ENCODE measurements at regions not wholly inside any gene's neighbourhood (a gene's known extent, or its start where the extent isn't known, plus 50 kb on each side); places are given as distances from the start of the nearest gene placed in this dataset.

DNA sequence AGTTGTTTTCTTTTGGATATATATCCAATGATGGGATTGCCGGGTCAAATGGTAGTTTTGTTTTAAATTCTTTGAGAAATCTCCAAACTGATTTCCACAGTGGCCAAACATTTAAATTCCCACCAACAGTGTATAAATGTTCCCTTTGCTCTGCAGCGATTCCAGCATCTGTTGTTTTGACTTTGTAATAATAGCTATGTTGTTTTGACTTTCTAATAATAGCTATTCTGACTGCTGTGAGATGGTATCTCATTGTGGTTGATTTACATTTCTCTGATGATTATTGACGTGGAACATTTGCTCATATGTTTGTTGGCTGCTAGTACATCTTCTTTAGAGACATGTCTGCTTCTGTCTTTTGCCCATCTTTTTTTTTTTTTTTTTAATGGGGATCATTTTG lies 332.2 kb upstream of the GBE1 start (continued):
- TF ChIP-seq JUN (IDR thresholded peaks at IDR 0.05; ENCODE audit: borderline replicate concordance, low read depth, low read length) (no peak), JUN (CRISPR knock-in tag; IDR thresholded peaks at IDR 0.05; ENCODE audit: borderline replicate concordance) (no peak)

DNA sequence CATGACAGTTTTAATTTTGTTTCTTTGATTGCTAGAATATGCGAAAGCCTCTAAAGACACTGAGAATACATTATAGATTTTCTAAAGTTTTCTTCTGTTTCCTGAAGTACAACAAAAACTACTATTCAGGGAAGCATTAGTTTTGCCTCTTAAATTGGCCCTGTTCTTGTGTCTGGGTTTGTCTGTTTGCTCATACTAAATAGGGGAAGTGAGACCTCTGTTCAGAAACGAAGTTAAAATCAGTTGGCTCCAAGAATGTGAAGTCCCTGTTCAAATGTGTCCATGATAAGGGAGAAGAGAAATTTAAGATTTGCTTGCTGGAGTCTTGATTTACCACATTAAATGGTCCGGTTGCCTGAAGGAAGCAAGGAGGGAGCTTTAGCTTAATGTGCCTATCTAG lies 327.3 kb upstream of the GBE1 start:
- H3K9ac ChIP-seq (ENCODE audit: insufficient read depth in 1 of 2, low read depth in 2 of 2, low read length in 2 of 2), result no peak overlapping the region
- ATAC-seq (no peak), DNase-seq (ENCODE audit: extremely low read depth in 1 of 4, low spot score in 3 of 4) (no peak), FAIRE-seq (no peak)
- no peaks in the 10 kb centered on the region for H3K79me2 ChIP-seq (ENCODE audit: control insufficient read depth, insufficient read depth, low read length)
- ChIA-PET POLR2A (no interaction called here), CTCF (ENCODE audit: low intra/inter-chr PET ratio) (no interaction called here)
- H4K20me1 ChIP-seq (replicated peaks; ENCODE audit: control insufficient read depth, insufficient read depth, low read length), result no peaks in the 10 kb centered on the region
- no peaks in the 10 kb centered on the region for H3K4me1 ChIP-seq (replicated peaks in 1 of 2; ENCODE audit: control insufficient read depth in 2 of 2, insufficient read depth in 2 of 2, low read length in 2 of 2)
- no peak overlapping the region for H3K4me2 ChIP-seq (ENCODE audit: insufficient read depth, low read length)
- intact Hi-C loops (cut with micrococcal nuclease), result no loop called here
- in situ Hi-C loops (cut with MboI), result no loop called here
- no peak overlapping the region for H3K4me3 ChIP-seq
- no peak overlapping the region for H2AFZ ChIP-seq (ENCODE audit: low read depth, low read length)
- no peaks in the 10 kb centered on the region for H3K9me1 ChIP-seq (ENCODE audit: control insufficient read depth, insufficient read depth, low read length)
- H3K36me3 ChIP-seq (ENCODE audit: control insufficient read depth, insufficient read depth, low read length), result no peaks in the 10 kb centered on the region
- H3K27me3 ChIP-seq (ENCODE audit: control insufficient read depth in 2 of 2, insufficient read depth in 2 of 2, low read length in 2 of 2), result no peaks in the 10 kb centered on the region
- no peak overlapping the region for H3K27ac ChIP-seq (ENCODE audit: extremely low read depth, low read depth, low read length)
- no TSS peak for BruUV-seq (replicated peaks)
- 0% methylated on average over 3 of the region's 3 CpGs for WGBS (ENCODE audit: insufficient coverage, low coverage, missing lambda C conversion rate)
- TF ChIP-seq IRF2 (CRISPR knock-in tag; IDR thresholded peaks at IDR 0.05), result no peak
- TF ChIP-seq ETV6 (IDR thresholded peaks at IDR 0.05; ENCODE audit: borderline replicate concordance in 1 of 2, low read depth in 2 of 2, low read length in 1 of 2), result no peak
- TF ChIP-seq ETV6 (CRISPR knock-in tag; IDR thresholded peaks at IDR 0.05; ENCODE audit: borderline replicate concordance), result no peak
- TF ChIP-seq, protein P1, sequence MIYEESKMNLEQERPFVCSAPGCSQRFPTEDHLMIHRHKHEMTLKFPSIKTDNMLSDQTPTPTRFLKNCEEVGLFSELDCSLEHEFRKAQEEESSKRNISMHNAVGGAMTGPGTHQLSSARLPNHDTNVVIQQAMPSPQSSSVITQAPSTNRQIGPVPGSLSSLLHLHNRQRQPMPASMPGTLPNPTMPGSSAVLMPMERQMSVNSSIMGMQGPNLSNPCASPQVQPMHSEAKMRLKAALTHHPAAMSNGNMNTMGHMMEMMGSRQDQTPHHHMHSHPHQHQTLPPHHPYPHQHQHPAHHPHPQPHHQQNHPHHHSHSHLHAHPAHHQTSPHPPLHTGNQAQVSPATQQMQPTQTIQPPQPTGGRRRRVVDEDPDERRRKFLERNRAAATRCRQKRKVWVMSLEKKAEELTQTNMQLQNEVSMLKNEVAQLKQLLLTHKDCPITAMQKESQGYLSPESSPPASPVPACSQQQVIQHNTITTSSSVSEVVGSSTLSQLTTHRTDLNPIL (CRISPR knock-in tag; IDR thresholded peaks at IDR 0.05), result no peak
- TF ChIP-seq ZNF668 (CRISPR knock-in tag; IDR thresholded peaks at IDR 0.05), result no peak
- TF ChIP-seq PRPF4 (IDR thresholded peaks at IDR 0.05; ENCODE audit: insufficient read depth, low read depth, low read length, poor library complexity, severe bottlenecking), result no peak
- no peak for TF ChIP-seq CTBP1 (IDR thresholded peaks at IDR 0.05; ENCODE audit: borderline replicate concordance)
- no peak for TF ChIP-seq RFX1 (IDR thresholded peaks at IDR 0.05)
- no peak for TF ChIP-seq MAFK (IDR thresholded peaks at IDR 0.05; ENCODE audit: low read length)
- no peak for TF ChIP-seq ARID1B (IDR thresholded peaks at IDR 0.05)
- no peak for TF ChIP-seq ZNF780A (CRISPR knock-in tag; IDR thresholded peaks at IDR 0.05)
- no peak for TF ChIP-seq TAF1 (IDR thresholded peaks at IDR 0.05; ENCODE audit: control insufficient read depth, extremely low read depth, insufficient read depth, low read length, severe bottlenecking)
- TF ChIP-seq, protein P2, sequence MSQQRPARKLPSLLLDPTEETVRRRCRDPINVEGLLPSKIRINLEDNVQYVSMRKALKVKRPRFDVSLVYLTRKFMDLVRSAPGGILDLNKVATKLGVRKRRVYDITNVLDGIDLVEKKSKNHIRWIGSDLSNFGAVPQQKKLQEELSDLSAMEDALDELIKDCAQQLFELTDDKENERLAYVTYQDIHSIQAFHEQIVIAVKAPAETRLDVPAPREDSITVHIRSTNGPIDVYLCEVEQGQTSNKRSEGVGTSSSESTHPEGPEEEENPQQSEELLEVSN (IDR thresholded peaks at IDR 0.05; ENCODE audit: borderline replicate concordance in 1 of 2, extremely low read depth in 1 of 2, insufficient read depth in 1 of 2, insufficient read length in 1 of 2, low read depth in 1 of 2, low read length in 1 of 2, poor library complexity in 1 of 2, severe bottlenecking in 1 of 2), result no peak
- no peak for TF ChIP-seq RBBP5 (IDR thresholded peaks at IDR 0.05; ENCODE audit: borderline replicate concordance, insufficient read depth, low read length, poor library complexity, severe bottlenecking)
- no peak for TF ChIP-seq HMG20B (CRISPR knock-in tag; IDR thresholded peaks at IDR 0.05)
- no peak for TF ChIP-seq MEF2A (IDR thresholded peaks at IDR 0.05; ENCODE audit: control insufficient read depth, low read depth, low read length)
- no peak for TF ChIP-seq PYGO2 (tag; IDR thresholded peaks at IDR 0.05)
- TF ChIP-seq ZNF354B (CRISPR knock-in tag; IDR thresholded peaks at IDR 0.05), result no peak
- TF ChIP-seq NUFIP1 (IDR thresholded peaks at IDR 0.05; ENCODE audit: partially characterized antibody), result no peak
- no peak for TF ChIP-seq NEUROD1 (IDR thresholded peaks at IDR 0.05; ENCODE audit: borderline replicate concordance, low read depth, low read length, partially characterized antibody)
- H3K9me3 ChIP-seq (replicated peaks; ENCODE audit: control insufficient read depth, insufficient read depth, low read depth, low read length), result no peaks in the 10 kb centered on the region
